ENCODE measurements at regions not wholly inside any gene's neighbourhood (a gene's known extent, or its start where the extent isn't known, plus 50 kb on each side); places are given as distances from the start of the nearest gene placed in this dataset.

DNA sequence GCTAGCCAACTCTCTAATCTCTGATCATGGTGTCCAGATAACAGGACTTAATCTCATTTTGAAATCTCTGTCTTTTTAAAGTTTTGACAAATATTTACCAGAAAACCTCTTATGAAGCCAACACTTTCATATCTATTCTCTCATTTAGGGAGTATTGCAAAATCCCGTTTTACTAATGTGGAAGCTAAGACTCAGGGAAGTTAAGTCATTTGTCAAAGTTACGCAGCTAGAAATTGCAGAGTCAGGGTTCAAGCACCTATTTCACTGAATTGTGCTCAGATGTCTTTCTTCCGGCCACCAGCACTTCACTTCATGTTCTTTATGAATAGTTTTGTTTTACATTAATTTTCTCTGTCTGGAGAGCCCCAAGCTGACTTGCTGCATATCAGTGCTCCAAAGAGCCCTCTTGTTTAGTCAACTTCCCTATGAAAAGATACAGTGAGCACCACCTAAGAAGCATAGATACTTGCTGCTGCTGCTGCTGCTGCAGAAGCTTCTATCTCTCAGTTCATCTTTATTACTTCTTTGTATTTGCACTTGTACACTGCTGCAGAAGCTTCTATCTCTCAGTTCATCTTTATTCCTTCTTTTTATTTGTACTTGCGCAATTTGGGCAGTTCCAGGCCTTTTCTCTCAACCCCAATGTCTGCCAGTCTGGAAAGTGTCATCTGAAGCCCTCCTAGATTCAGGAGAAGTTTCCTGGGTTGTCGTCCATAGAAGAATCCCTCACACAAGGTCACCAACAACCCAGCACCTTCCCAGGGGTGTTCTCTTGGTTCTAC lies 329.7 kb downstream of the MAFB start:
- no peak for DNase-seq

DNA sequence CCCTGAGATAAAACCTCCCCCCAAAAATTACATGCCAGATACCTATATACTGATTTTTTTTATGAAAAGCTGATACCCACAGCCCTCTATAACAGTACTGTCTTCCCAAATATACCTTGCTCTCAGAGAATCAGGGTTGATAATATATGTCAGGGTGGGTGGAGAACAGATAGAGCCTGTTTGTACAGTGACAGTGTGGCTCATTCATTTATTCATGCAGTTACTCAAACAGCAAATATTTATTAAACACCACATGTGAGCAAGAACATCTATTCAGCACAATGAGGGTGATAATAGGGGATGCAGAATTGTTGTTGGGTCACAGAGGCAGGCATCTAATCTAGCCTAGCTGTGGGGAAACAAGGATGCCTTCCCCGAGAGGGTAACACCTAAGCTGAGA lies 334.2 kb downstream of the MAFB start:
- no peak for DNase-seq

DNA sequence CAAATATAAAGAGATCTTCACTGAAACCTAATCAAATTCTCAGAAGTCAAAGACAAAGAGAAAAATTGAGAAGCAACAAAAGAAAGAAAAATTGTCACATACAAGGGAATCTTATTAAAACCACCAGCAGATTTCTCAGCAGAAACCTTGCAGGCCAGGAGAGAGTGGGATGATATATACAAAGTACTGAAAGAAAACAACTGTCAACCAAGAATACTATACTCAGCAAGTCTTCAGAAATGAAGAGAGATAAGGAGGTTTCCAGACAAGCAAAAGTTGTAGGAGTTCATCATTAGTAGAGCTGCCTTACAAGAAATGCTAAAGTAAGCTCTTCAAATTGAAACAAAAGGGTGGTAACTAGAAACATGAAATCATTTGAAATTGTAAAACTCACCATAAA lies 345.6 kb downstream of the MAFB start:
- DNase-seq = no peak

DNA sequence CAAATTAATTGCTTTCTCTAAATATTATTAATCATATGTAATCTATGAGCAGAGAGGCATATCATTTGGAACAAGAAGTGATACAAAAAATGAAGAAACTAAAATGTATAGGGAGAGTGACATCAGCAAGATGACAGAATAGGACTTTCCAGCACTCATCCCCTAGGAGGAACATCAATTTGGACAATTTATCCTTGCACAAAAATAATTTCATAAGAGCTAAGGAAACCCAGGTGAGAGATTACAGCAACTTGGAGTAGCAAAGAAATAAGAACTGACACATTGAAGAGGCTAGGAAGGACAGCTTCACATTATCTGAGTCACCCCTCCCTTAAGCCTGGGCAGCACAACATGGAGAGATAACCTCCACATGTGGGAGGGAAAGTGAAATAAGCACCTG lies 347.5 kb downstream of the MAFB start:
- DNase-seq = no peak

DNA sequence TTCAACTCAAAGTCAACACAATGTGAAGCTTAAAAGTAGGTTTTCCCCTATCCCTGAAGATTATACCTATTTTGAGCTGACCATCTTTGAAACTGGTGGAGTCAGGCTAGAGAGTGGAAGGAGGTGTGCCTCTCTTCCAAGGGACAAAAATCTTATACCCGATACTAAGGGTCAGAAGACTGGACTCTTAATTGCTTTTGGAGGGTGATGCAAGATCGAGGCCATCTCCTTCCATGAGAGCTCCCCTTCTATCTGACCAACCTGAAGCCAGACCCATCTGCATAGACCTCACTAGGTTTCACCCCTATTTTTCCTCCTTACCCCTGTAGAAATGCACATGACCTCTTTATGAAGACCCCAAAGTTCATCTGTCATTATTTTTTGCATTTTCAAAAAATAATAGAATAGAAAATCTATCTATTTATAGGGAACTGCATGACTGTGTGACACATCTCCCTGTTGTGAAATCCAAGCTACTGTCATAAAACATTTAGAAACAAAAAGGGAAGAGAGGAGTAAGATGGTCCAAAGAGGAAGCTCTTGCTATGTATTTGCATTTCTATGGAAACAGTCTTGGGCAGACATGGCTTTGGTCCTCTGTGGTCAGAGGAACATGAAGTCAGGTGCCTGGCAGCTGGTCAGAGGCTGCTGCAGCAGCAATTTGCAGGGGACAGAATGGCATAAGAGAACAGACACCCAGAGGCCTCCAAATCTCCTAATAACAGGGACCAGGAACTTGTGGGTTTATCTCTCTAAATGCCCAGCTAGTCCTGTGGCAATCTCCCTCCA lies 349.2 kb downstream of the MAFB start:
- no peak for DNase-seq

DNA sequence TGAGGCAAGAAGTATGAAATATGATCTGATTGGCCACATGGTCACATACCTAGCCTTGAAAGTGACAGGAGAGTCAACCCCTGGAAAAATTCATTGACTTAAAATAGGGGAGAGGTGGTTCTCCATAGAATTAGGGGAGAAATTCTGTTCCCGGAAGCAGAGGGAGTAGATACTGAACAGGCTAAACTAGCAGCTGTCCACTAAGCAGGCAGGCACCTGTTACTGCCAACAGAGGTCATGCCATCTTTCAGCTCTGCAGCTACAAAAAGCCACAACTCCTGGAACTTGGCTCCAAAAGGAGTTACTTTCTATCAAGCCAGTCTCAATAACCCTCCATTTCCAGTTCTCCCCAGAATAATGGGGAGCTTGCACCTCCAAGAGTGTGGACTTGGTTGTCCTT lies 352.5 kb downstream of the MAFB start:
- DNase-seq = no peak

DNA sequence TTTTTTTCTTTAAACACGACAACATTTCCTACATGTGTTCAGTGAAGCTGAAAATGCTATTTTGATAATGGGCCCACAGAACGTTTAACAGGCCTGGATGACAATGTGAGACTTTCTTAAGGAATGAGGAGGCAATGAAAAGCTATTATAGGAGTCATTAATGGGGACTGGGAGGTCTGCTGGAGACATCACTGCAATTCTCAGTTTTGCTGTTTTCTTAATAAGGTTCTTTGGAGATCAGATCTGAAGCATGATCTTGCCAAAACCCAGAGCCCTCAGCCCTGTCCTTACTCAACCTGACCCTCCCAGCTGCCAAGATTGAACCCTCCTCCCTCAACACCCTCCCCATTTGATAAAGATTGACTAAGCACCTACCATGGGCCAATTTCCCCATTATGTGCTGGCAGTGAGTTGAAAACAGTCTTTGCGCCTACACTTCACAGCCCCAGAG lies 353.1 kb downstream of the MAFB start:
- DNase-seq = no peak

DNA sequence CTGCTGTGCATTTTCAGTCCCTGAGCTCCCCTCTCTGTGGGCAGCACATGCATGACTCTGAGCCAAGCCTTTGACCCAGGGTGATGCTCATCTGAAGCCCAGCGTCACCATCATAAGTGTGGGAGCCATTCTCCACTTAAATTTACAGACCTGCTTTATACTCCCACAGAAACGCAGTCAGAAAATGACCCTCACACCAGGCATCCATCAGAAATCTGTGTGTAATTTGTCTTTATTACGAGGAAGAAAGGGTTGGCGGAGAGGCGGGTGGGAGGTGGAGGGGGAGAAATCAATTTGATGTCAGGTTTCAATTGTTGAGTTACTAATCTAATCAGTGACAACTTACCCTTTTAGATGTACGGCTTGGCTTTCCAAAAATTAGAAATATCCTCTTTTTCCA lies 353.6 kb downstream of the MAFB start:
- no peak for DNase-seq

DNA sequence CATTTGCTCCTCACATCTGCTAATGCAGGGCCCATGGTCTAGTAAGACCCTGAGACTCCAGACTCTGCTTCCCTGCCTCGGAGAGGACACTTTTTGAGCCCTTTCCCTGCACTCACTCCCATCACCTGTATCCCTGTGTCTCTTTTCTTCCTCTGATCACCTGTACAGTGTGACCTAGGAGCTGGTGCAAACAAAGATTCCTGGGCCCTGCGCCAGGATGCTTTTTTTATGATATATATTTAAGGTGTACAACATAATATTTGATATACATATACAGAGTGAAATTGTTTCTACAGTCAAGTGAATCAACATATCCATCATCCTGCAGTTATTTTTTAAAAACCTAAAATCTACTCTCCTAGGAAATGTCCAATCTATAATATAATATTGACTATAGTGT lies 355.4 kb downstream of the MAFB start:
- DNase-seq = no peak

DNA sequence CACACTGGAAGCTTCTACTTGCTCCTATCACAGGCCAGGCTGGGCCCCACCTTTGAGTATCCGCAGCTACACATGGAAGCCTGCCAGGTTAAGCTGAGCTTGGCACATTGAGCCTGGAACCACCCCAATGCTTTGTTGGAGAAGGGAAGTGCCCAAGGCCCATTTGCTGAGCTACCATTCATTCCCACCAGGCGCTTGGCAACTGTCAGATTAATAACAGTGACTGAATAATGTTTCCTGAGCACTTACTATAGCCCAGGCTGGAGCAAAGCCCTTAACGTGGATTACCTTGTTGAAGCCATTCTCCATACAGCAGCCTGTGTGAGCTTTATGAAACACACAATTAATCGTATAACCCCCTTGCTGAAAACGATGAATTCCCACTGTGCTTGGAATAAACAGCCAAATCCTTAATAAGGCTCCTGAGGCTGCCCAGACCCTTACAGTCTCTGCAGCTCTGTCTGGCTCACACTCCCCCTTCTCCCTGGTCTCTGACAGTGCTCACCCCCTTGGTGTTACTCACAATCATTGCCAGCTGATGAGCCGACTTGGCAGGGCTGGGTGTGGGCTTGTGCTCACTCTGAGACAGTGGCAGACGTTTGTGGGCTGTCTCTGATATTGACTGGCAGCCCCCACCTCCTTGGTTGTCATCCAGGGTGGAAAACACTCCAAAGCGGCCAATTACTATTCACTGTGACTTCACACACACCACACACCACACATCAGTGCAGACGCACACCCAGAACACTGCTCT lies 357.1 kb downstream of the MAFB start:
- no peak for DNase-seq

DNA sequence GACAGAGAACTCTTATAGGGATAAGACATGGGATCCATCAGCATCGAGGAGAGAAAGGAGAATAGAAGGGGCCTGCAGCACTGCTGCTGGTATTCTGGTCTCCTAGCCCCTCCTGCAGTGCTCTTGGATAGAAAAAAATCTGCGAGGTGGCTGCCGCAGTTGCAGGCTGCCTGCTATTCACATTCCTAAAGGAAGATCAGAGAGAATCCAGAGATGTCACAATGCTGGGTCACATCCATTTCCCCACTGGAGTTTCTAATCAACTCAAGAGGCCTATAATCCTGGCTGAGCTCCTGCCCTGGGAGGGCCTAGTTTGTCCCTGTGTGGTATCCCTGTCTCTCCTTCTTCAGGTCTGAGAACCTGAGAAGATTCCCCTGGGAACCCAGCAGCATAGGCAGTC lies 357.8 kb downstream of the MAFB start:
- no peak for DNase-seq

DNA sequence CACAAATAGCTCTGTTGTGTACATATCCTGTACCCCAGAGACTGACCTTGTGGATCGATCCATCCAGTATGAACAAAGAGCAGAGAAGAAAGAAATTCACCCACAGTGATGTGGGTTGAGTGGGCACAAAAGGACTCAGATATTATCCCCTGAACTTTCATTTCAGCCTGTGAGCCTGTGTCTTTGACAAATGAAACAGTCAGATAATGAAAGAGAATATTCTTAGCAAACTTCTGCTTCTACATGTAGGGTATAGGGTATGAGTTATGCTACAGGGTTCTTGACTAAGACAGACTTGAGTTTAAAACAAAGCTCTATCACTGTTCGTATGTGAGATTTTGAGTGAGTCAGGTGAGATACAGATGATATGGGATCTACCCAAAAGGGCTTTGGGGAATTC lies 359.7 kb downstream of the MAFB start:
- DNase-seq = no peak

DNA sequence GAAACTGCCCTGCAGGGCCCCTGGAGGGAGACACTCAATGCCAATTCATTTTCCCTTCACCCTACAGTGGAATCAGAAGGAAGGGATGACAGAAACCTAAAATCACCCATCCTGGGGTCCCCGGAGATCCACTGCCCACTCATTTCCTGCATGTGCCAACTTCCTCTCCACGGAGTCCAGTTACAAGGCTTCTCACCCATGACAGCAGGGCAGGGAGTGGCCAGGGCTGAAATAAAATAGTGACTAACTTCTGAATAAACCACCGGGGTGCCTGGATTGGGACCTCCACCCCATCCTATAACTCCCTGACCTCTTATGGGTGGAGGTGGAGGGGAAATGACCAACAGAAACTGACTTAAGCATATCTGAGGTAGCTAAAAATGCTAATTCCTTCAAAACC lies 362.3 kb downstream of the MAFB start:
- no peak for DNase-seq

DNA sequence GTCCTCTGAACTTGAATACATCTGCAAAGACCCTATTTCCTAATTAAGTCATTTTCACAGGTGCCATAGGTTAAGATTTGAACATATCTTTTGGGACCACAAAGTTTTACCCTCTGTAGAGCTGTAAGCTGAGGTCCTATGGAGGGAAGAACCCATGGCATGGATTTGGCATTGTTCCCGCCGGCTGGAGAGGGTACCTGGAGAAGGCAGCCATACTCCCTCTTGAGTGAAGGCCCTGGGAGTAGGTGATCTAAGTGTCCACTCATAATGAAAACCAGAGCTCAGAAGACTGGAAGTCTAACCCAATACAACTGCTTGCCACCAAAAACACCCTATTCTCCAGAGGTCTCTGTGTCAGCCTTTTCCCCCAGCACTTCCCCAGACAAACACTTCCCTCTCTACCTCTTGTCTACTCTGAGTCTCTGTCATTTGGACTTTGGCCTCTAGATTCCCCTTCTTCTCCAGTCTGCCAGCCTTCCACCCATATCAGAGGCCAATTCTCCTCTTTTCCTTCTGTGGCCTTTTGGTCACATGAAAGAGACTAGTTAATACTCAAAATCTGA lies 363.9 kb downstream of the MAFB start:
- no peak for DNase-seq

DNA sequence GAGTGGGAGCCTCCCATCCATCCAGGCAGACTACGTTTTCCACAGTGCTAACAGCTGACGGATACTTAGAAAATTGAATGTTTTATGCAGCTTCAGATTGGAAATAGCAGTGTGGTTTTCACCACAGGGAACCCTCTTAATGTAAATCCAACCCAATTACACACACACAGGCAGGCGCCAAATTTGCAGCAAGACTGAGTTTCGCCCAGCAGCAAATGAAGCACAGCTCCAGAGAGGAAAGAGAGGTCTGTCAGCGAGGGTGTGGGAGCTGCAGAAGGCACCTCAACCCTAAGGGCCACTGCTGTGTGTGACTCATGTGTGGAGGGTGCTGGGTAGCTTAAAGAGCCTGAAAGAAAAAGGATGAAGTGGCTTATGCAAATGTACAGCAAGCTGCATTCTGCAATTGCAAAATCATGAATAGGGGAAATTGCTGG lies 365.7 kb downstream of the MAFB start:
- no peak for DNase-seq

DNA sequence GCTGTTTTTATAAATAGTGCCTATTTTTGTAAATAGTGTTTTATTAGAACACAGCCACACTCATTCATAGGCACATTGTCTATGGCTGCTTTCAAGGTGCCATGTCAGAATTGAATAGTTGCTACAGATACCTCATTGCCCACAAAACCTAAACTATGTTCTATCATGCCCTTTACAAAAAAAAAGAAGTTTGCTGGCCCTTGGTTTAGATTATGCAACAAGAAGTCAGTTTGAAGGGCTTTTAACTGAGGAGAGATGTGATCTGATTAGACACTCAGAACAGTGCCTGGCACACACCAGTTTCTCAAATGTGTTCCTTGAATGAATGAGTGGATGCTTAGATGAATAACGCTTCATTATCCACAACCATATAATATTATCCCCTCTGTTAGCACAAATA lies 366.1 kb downstream of the MAFB start:
- DNase-seq = no peak

DNA sequence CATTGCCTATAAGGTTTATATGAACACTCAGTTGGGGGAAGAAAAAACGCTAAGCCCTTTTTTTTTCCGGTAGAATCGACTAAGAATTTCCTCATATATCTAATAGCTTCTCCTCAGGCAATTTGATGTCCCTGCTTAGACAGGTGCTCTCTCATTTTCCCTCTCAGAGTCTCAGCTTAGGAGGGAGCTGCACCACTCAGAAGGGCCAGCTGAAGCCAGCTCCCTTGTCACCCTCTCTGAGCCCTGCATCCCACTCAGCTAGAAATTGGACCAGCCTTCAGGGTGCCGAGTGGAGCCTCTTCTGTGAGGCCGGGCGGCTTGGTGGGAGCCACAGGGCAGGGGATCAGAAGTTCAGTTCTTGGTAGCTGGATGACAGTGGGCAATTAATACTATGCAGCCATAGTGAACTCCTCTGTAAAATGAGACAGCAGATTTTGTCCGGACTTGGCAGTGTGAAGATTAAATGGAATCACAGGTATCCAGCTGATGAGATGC lies 368.5 kb downstream of the MAFB start:
- no peak for DNase-seq

DNA sequence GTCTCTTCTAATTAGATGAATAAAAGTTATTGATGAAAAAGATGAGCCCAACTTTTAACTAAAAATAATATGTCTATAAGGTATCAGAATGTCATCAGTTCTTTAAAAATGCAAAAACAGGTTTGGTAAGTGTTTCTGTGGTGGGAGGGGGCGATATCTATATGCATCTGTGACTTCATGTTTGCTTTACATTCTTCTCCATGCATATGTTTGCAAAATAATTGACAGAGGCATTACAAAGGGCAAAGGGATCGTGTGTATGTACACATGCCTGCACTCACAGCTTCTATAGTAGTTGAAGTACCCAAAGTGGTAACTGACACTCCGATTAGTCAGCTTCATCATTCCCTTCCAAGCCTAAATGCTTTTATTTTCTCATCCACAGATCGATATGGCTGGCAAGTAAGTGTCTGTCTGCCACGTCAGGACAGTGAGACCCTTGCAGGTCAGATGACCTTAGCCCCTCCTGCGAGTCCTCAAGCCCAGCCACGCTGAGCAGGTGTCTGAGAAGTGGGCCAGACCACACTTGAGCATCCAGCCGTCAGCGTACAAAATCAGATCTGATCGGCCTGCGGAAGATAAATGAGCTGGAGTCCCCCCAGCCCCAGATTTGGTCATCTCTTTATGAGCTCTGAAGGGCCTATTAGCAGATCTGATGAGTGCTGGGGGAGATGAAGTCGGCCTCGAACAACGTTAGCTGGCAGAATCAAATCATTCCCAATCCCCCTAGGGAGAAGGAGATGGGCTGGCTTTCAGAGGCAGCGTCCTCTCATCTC lies 369.1 kb downstream of the MAFB start:
- no peak for DNase-seq

DNA sequence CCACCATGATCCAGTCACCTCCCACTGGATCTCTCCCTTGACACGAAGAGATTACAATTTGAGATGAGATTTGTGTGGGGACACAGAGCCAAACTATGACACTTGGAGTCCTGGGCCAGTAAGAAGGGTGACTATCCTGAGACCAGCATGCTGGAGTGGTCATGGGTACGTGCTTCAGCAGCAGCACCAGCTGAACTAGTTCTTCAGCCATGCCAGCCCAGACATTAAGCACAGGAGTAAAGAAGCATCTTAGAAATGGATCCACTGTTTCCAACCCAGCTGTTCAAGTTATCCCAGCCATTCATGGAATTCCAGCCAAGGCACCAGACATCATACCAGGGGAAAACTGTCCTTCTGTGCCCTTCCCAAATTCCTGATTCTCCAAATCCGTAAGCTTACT lies 370.0 kb downstream of the MAFB start:
- DNase-seq = no peak

DNA sequence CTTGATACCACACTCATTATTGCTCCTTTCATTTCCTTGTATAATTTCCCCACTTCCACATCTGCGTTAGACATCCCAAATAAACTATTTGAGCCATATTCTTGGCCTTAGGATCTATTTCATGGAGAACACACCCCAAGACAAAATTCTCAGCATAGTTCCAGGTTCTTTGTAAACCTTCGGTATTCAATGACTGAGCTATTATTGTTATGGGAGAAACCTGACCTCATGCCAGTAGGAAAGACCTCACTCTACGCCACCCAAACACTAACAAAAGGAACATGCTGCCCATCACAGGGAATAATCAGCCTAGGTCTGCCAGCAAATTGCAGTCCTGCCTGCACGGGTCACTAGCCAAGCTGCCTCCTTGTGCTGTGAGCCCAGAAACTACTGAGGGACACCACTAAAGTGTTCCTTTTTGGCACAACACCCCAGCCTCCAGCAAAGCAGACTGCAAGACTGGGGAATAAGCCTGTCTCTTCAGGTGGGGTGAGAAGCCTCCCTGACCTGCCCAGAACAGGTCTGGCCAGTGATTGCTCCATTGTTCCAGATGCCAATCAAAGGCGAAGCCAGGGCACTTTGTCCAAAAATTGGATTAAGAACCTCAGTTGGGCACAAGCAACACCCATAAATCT lies 371.8 kb downstream of the MAFB start:
- DNase-seq = no peak

DNA sequence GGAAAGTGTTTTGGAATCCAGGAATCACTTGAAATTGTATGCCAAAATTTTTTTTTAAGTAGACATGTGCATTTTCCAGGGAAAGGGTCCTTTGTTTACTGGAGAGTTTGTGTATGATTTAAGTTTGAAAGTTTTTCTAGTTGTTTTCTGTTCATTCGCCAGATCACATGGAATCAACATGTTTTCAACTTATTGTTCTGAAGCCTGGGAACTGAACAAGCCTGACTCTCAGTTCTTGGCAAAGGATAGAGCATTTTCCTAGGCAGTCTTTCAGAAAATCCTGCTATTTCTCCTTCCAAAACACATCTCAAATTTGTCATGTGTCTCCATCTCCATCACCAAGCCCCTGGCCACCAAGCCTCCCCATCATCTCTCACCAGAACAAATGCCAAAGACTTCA lies 374.8 kb downstream of the MAFB start:
- no peak for DNase-seq

DNA sequence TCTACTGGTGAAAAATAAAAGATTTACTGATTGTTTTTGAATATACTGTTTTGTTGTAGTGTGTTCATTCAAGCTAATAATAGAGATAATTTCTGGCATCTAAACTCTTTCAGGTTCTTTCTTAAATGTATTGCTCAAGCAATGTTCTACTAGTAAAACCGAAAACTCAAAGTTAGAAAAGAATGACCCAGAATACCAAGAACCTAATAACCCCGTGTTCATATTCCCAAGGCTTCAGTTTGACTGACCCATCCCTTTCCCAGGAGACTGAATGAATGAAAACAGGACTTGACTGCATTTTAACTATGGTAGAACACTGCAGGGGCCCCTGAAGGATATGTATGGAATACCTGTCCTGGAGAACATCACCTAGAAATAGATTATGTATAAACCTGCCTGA lies 375.3 kb downstream of the MAFB start:
- no peak for DNase-seq
